Esophagus muscularis mucosa (tissue), 4 donors: ENCODE measurements at regions not wholly inside any gene's neighbourhood (a gene's known extent, or its start where the extent isn't known, plus 50 kb on each side); places are given as distances from the start of the nearest gene placed in this dataset.

Experiments used
- DNase-seq: peaks from one replicate; pipeline ENCODE4 v3.0.0-alpha.2; 2017; ENCODE audit errors: extremely low spot score
- H3K27ac ChIP-seq, 4 donors: fragments of 200-600 bp; sonication (generic); replicated peaks in 1 of 4; 1 replicate in 3 of 4; 2 replicates in 1 of 4; pipeline ENCODE4 v1.5.1; 2016 to 2019; ENCODE audit warnings: mild to moderate bottlenecking in 1 of 4
- H3K27me3 ChIP-seq, 4 donors: fragments of 200-600 bp; sonication (generic); one replicate each; pipeline versions ENCODE4 v1.5.1 to v1.6.0; 2016 to 2019
- H3K36me3 ChIP-seq, 4 donors: fragments of 200-600 bp; sonication (generic); one replicate each; pipeline ENCODE4 v1.5.1; 2016 to 2019
- H3K4me1 ChIP-seq, 4 donors: fragments of 200-600 bp; sonication (generic); one replicate each; pipeline ENCODE4 v1.5.1; 2016 to 2019
- H3K4me3 ChIP-seq, 4 donors: fragments of 200-600 bp; sonication (generic); 1 replicate in 2 of 4; 2 replicates in 2 of 4; pipeline ENCODE4 v1.5.1; 2016 to 2019; ENCODE audit warnings: mild to moderate bottlenecking in 4 of 4, moderate library complexity in 1 of 4
- H3K9me3 ChIP-seq, 4 donors: fragments of 200-600 bp; sonication (generic); 1 replicate in 3 of 4; 2 replicates in 1 of 4; pipeline ENCODE4 v1.5.1; 2016 to 2019
- CTCF ChIP-seq, 3 experiments: fragments of 200-600 bp in 2 of 3; fragments of 450-650 bp in 1 of 3; sonication (generic) in 2 of 3; IDR thresholded peaks; one replicate each; pipeline ENCODE4 v1.5.1; 2017 to 2019; ENCODE audit warnings: antibody characterized with exemption in 3 of 3, mild to moderate bottlenecking in 2 of 3, moderate library complexity in 1 of 3
- EP300 ChIP-seq: sonication (generic); formaldehyde crosslinking; IDR thresholded peaks from one replicate; pipeline ENCODE4 v1.6.1; 2017; ENCODE audit warnings: antibody characterized with exemption
- POLR2A ChIP-seq: fragments of 450-650 bp; IDR thresholded peaks from one replicate; pipeline ENCODE4 v1.6.1; 2017; ENCODE audit warnings: antibody characterized with exemption, moderate library complexity, mild to moderate bottlenecking, low read depth
- POLR2AphosphoS5 ChIP-seq, 2 donors: sonication (generic); formaldehyde crosslinking; IDR thresholded peaks; one replicate each; pipeline ENCODE4 v1.6.1; 2017; ENCODE audit warnings: antibody characterized with exemption in 2 of 2
- WGBS: methylation state at CpG from one replicate; pipeline ENCODE4 v1.1.5; 2018; 5-methylcytosine and 5-hydroxymethylcytosine counted together
- intact Hi-C: fragments of 100-400 bp; cut with DNase I; formaldehyde crosslinking; loops from one replicate; pipeline ENCODE4 v1.15.1; 2023

DNA sequence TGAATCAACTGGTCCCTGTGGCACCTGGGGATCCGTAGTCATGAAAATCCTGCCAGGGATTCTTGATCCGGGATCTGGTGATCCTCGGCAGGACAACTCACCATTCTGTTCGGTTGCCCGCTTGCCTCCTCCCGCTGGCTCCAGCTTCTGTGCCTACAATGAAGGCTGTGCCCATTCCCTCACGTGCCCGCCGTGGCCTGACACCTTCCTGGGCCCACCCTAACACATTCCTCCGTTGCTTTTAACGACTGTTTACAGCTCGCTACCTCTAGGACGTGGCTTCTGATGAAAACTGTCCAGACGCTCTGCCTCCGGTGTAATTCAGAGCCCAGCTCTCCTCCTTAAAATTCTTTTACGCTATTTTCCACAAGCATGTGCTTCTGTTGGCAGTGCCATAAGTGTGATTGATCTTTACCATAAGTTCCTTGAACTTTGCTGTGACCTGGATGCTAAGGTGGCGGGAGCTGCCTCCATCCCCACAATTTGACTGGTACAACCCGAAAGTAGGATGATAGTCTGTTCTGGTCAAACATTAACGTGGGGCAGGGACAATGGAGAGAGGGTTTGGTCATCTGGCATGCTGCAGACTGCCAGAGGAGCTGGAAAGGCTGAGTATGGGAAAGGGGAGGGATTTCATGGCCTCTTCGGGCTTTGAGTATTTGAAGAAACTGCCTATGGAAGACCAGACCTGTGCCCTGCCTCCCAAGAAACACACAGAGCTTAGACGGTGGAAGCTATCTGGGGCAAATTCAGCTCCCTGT, 206.8 kb upstream of the TNP1 start:
- no peak for TF ChIP-seq CTCF (IDR thresholded peaks at IDR 0.05)
- no peak for TF ChIP-seq POLR2A
- TF ChIP-seq EP300 = no peak
- no peak for TF ChIP-seq POLR2AphosphoS5 (IDR thresholded peaks at IDR 0.05)
- Histone ChIP-seq H3K27me3 (no peaks in the 10 kb centered on the region), H3K4me1 (peaks cover 10 to 34% (median 23%) of the 10 kb centered on the region in 4 donors), H3K9me3 (no peaks in the 10 kb centered on the region), H3K4me3 (no peak overlapping the region), H3K27ac (peak overlapping the region in 2 of 4 donors; percentile 5 to 50), H3K36me3 (no peaks in the 10 kb centered on the region)
- intact Hi-C loops = no loop called here
- 86% methylated on average over 21 of the region's 21 CpGs for WGBS
- DNase-seq = no peak

DNA sequence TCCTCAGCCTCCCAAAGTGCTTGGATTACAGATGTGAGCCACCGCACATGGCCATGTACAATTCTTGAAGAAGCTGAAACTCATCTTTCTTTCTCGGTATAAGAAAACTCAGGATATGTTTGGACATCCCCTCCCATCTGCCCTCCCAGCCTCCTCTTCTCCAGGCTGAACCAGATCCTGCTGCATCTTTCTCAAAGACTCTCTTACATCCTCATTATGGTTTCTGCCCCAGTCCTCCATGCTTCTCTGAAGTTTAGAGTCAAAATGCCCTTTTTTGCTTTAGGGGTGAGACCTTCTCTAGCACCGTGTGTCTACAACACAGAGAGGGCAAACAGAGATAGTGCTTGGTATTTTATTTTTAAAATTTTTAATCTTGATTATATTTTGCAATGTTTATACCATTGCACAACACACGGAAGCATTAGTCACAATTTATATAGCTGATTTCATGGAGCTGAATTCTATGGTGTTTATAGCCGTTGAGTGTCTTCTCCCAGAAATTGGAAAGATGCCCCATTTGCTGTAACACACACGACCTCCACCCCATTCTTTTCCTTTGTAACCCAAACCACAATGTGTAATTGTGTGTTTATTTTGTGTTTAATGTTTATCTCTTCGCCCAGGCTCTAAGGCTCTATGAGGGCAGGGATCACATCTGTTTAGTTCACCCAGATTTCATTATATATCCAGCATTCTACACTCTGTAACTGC, 206.0 kb upstream of the TNP1 start:
- Histone ChIP-seq H3K36me3 (no peaks in the 10 kb centered on the region), H3K4me3 (no peak overlapping the region), H3K4me1 (peaks cover 10 to 34% (median 23%) of the 10 kb centered on the region in 4 donors), H3K27ac (peak overlapping the region in 1 of 4 donors; percentile 5), H3K27me3 (no peaks in the 10 kb centered on the region), H3K9me3 (no peaks in the 10 kb centered on the region)
- intact Hi-C loops = no loop called here
- DNase-seq = no peak
- TF ChIP-seq POLR2AphosphoS5 (IDR thresholded peaks at IDR 0.05) (no peak), POLR2A (no peak), CTCF (IDR thresholded peaks at IDR 0.05) (no peak), EP300 (no peak)
- WGBS = 84% methylated on average over 7 of the region's 7 CpGs

DNA sequence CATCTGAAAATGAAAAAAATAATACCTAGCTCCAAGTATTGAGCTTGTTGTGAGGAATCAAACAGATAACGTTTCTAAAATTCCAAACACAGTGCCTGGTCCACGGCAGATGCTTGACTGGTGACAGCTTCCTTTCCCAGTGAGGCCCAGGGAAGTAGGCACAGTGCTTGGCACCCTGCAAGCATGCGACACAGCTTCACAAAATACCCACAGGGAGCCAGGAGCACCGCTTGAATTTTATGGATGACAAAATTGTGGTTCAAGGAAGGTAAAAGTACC, 205.1 kb upstream of the TNP1 start:
- no peaks in the 10 kb centered on the region for H3K9me3 ChIP-seq
- H3K4me3 ChIP-seq = peak overlapping the region; percentile 28 to 39 (median 36)
- H3K27ac ChIP-seq = peak overlapping the region in 3 of 4 donors; percentile 20 to 45 (median 41)
- intact Hi-C loops = no loop called here
- 64% methylated on average over 4 of the region's 4 CpGs for WGBS
- DNase-seq = no peak
- no peaks in the 10 kb centered on the region for H3K36me3 ChIP-seq
- TF ChIP-seq CTCF (IDR thresholded peaks at IDR 0.05) (no peak), EP300 (no peak), POLR2A (no peak), POLR2AphosphoS5 (IDR thresholded peaks at IDR 0.05) (no peak)
- H3K27me3 ChIP-seq = no peaks in the 10 kb centered on the region
- H3K4me1 ChIP-seq = peaks cover 10 to 34% (median 23%) of the 10 kb centered on the region in 4 donors

- Histone ChIP-seq H3K27me3 (no peaks in the 10 kb centered on the region), H3K9me3 (no peaks in the 10 kb centered on the region), H3K4me3 (peak overlapping the region; percentile 28 to 39 (median 36)), H3K4me1 (peaks cover 10 to 34% (median 23%) of the 10 kb centered on the region in 4 donors), H3K36me3 (no peaks in the 10 kb centered on the region), H3K27ac (peak overlapping the region in 3 of 4 donors; percentile 20 to 45 (median 41))
- no peak for DNase-seq
- intact Hi-C loops = no loop called here
- 58% methylated on average over 16 of the region's 16 CpGs for WGBS
- TF ChIP-seq EP300 (no peak), POLR2A (no peak), POLR2AphosphoS5 (IDR thresholded peaks at IDR 0.05) (no peak), CTCF (IDR thresholded peaks at IDR 0.05) (no peak)
Measured at GRCh38 chr2:217064234-217065011, 204.6 kb upstream of the TNP1 start.
